HepG2 (cell line): ENCODE measurements at regions not wholly inside any gene's neighbourhood (a gene's known extent, or its start where the extent isn't known, plus 50 kb on each side); places are given as distances from the start of the nearest gene placed in this dataset.

ENCODE experiments used
- ATAC-seq: fragments of 200-7000 bp; cut with Tn5 transposase; 3 replicates; pipeline ENCODE4 v1.9.1; 2020; ENCODE audit warnings: mild to moderate bottlenecking, moderate library complexity
- BruUV-seq: library from RNA; stranded (reverse); fragments of 400-500 nt; replicated peaks from 2 replicates; lab custom pipeline; 2021; lab: Mats Ljungman, UMichigan
- CTCF ChIA-PET: fragments of 300-600 bp; formaldehyde crosslinking; extraction: SDS; loops from one replicate; lab custom pipeline; 2021; ENCODE audit warnings: low total read pairs, inconsistent platforms, low intra/inter-chr PET ratio; lab: Yijun Ruan, JAX
- POLR2A ChIA-PET: fragments of 350-600 bp; sonication (Branson Sonifier 250); formaldehyde crosslinking; loops from one replicate; lab custom pipeline; 2020; ENCODE audit warnings: antibody characterized with exemption, inconsistent platforms; lab: Yijun Ruan, JAX
- DNase-seq: peaks from one replicate; pipeline ENCODE4 v3.0.0-alpha.2; 2015; ENCODE audit warnings: low spot score
- FAIRE-seq: peaks from 3 replicates; lab custom pipeline; 2011; peaks lifted over from hg19 to GRCh38; lab: Jason Lieb, UNC
- H2AFZ ChIP-seq: one replicate; pipeline ENCODE4 v1.6.1; 2011; ENCODE audit warnings: low read length, inconsistent platforms
- H3K27ac ChIP-seq: fragments of 300-600 bp; 3 replicates; pipeline ENCODE4 v1.8.0; 2011; ENCODE audit warnings: mixed run types, mild to moderate bottlenecking, mixed read lengths, low read length, inconsistent platforms; ENCODE audit not compliant: insufficient read depth; ENCODE audit errors: extremely low read length
- H3K27me3 ChIP-seq, 2 experiments: fragments of 200-600 bp in 1 of 2; 2 replicates in 1 of 2; 3 replicates in 1 of 2; pipeline versions ENCODE4 v1.6.0 to v1.8.0; 2011; ENCODE audit warnings: low read length in 2 of 2, mild to moderate bottlenecking in 2 of 2, moderate library complexity in 2 of 2, inconsistent platforms in 1 of 2; ENCODE audit not compliant: insufficient read depth in 2 of 2, control insufficient read depth in 1 of 2
- H3K36me3 ChIP-seq, 2 experiments: fragments of 200-600 bp in 1 of 2; replicated peaks in 1 of 2; 2 replicates in 1 of 2; 3 replicates in 1 of 2; pipeline versions ENCODE4 v1.5.1 to v1.8.0; 2011; ENCODE audit warnings: low read length in 2 of 2, inconsistent platforms in 1 of 2; ENCODE audit not compliant: insufficient read depth in 2 of 2, control insufficient read depth in 1 of 2
- H3K4me1 ChIP-seq: 2 replicates; pipeline ENCODE4 v1.5.1; 2012; ENCODE audit warnings: low read length, inconsistent platforms; ENCODE audit not compliant: insufficient read depth
- H3K4me2 ChIP-seq: 2 replicates; pipeline ENCODE4 v1.6.0; 2011; ENCODE audit warnings: low read depth, low read length, inconsistent platforms
- H3K4me3 ChIP-seq, 3 experiments: fragments of 200-600 bp in 1 of 3; sonication (generic), shearing (Covaris generic) in 1 of 3; replicated peaks in 1 of 3; 2 replicates each; pipeline ENCODE4 v1.5.1; 2011 to 2016; ENCODE audit warnings: low read length in 3 of 3, inconsistent platforms in 2 of 3, low read depth in 2 of 3, mild to moderate bottlenecking in 2 of 3, control low read depth in 1 of 3, mixed read lengths in 1 of 3; ENCODE audit not compliant: insufficient read depth in 1 of 3
- H3K79me2 ChIP-seq: one replicate; pipeline ENCODE4 v1.6.1; 2011; ENCODE audit warnings: low read length, inconsistent platforms; ENCODE audit not compliant: insufficient read depth
- H3K9ac ChIP-seq: 2 replicates; pipeline ENCODE4 v1.6.0; 2011; ENCODE audit warnings: mild to moderate bottlenecking, low read depth, low read length, inconsistent platforms; ENCODE audit not compliant: insufficient read depth
- H3K9me3 ChIP-seq: 2 replicates; pipeline ENCODE4 v1.5.1; 2012; ENCODE audit warnings: mild to moderate bottlenecking, low read length
- H4K20me1 ChIP-seq: 2 replicates; pipeline ENCODE4 v1.6.0; 2011; ENCODE audit warnings: inconsistent platforms, mild to moderate bottlenecking, low read length, moderate library complexity; ENCODE audit not compliant: insufficient read depth
- CC2D1A ChIP-seq: sonication (generic); formaldehyde crosslinking; IDR thresholded peaks from 2 replicates; pipeline ENCODE4 v1.8.1; 2023; ENCODE audit warnings: mild to moderate bottlenecking, missing genetic modification reagents
- ZBTB10 ChIP-seq: sonication (generic); formaldehyde crosslinking; IDR thresholded peaks from 2 replicates; pipeline ENCODE4 v1.4.0; 2020; ENCODE audit warnings: missing genetic modification reagents, borderline replicate concordance
- ZNF407 ChIP-seq: sonication (generic); formaldehyde crosslinking; IDR thresholded peaks from one replicate; pipeline ENCODE4 v1.5.1; 2020; ENCODE audit warnings: mild to moderate bottlenecking, missing genetic modification reagents; ENCODE audit errors: not compliant biosample characterization
- ZNF598 ChIP-seq: sonication (generic); formaldehyde crosslinking; IDR thresholded peaks from 2 replicates; pipeline ENCODE4 v1.5.1; 2020; ENCODE audit warnings: mild to moderate bottlenecking, missing genetic modification reagents, borderline replicate concordance
- ZNF746 ChIP-seq: sonication (generic); formaldehyde crosslinking; IDR thresholded peaks from 2 replicates; pipeline ENCODE4 v1.8.0; 2022; ENCODE audit warnings: mild to moderate bottlenecking, missing genetic modification reagents
- WGBS: methylation state at CpG from one replicate; pipeline ENCODE4 v1.1.6; 2017; ENCODE audit warnings: low lambda C conversion rate; 5-methylcytosine and 5-hydroxymethylcytosine counted together
- in situ Hi-C: cut with HindIII; loops from 2 replicates; pipeline ENCODE4 v1.10.0; 2017; ENCODE audit warnings: low pct_unique_long_range_greater_than_20kb; ENCODE audit not compliant: extremely low pct_ligation_motif_present
- intact Hi-C: fragments of 100-400 bp; cut with micrococcal nuclease; formaldehyde crosslinking; loops from one replicate; pipeline ENCODE4 v1.10.0; 2022; ENCODE audit not compliant: unreplicated experiment

GRCh38 chr11:11206484-11206883, 146.6 kb downstream of the CSNK2A3 start:
- no peaks in the 10 kb centered on the region for H3K4me1 ChIP-seq
- no peak overlapping the region for H3K4me2 ChIP-seq
- peaks cover 17% of the 10 kb centered on the region for H3K9me3 ChIP-seq
- no peaks in the 10 kb centered on the region for H4K20me1 ChIP-seq
- no peak overlapping the region for H2AFZ ChIP-seq
- FAIRE-seq (no peak), ATAC-seq (no peak), DNase-seq (no peak)
- WGBS = 2% methylated on average over 7 of the region's 7 CpGs
- no peak overlapping the region for H3K9ac ChIP-seq
- POLR2A ChIA-PET = no interaction called here
- H3K79me2 ChIP-seq = no peaks in the 10 kb centered on the region
- H3K27ac ChIP-seq = no peak overlapping the region
- BruUV-seq = no TSS peak
- intact Hi-C loops (no loop called here), in situ Hi-C loops (no loop called here)
- CTCF ChIA-PET = no interaction called here
- H3K4me3 ChIP-seq = no peak overlapping the region
- no peak for TF ChIP-seq ZBTB10 (CRISPR knock-in tag)
- TF ChIP-seq CC2D1A (CRISPR knock-in tag) = no peak
- no peaks in the 10 kb centered on the region for H3K36me3 ChIP-seq
- peaks cover 0 to 2% of the 10 kb centered on the region in 2 experiments; a peak in 2 of 5 replicates for H3K27me3 ChIP-seq

- no peak overlapping the region for H3K4me2 ChIP-seq
- no peaks in the 10 kb centered on the region for H3K36me3 ChIP-seq
- no peaks in the 10 kb centered on the region for H4K20me1 ChIP-seq
- no peaks in the 10 kb centered on the region; a peak in 2 of 5 replicates for H3K27me3 ChIP-seq
- H3K9me3 ChIP-seq = peaks cover 17% of the 10 kb centered on the region
- H3K79me2 ChIP-seq = no peaks in the 10 kb centered on the region
- TF ChIP-seq ZNF598 (no peak), ZNF746 (CRISPR knock-in tag) (no peak), ZNF407 (CRISPR knock-in tag) (no peak)
- TF ChIP-seq, all 625 proteins: peak for 0
- no peak for DNase-seq
- ChIA-PET CTCF (no interaction called here), POLR2A (no interaction called here)
- no peak for FAIRE-seq
- in situ Hi-C loops = no loop called here
- H3K4me3 ChIP-seq = no peak overlapping the region
- intact Hi-C loops = no loop called here
- no peak for ATAC-seq
- BruUV-seq = no TSS peak
- WGBS = 0% methylated on average over 2 of the region's 2 CpGs
- no peak overlapping the region for H3K9ac ChIP-seq
- no peaks in the 10 kb centered on the region for H3K4me1 ChIP-seq
- H3K27ac ChIP-seq = no peak overlapping the region
- no peak overlapping the region for H2AFZ ChIP-seq
Measured at GRCh38 chr11:11202885-11203284, 150.2 kb downstream of the CSNK2A3 start.
